ENCODE measurements at regions not wholly inside any gene's neighbourhood (a gene's known extent, or its start where the extent isn't known, plus 50 kb on each side); places are given as distances from the start of the nearest gene placed in this dataset.

GRCh38 chr7:106793015-106793975 lies 71.8 kb upstream of the PIK3CG start:
- peaks cover 3% of the 10 kb centered on the region; the same call in 1 of the 2 replicates for H3K4me1 ChIP-seq (ENCODE audit: insufficient read depth, low read length)
- no peaks in the 10 kb centered on the region for H3K27me3 ChIP-seq (ENCODE audit: low read length)
- no peaks in the 10 kb centered on the region for H3K9me2 ChIP-seq (replicated peaks; ENCODE audit: low read length)
- H4K20me1 ChIP-seq (ENCODE audit: low read length): no peaks in the 10 kb centered on the region
- peak; percentile 55 for DNase-seq
- no peak overlapping the region for H3K4me2 ChIP-seq (ENCODE audit: low read length)
- no peaks in the 10 kb centered on the region for H3K79me2 ChIP-seq (ENCODE audit: low read length)
- ChIA-PET CTCF (no interaction called here), POLR2A (ENCODE audit: unreplicated experiment) (no interaction called here)
- no peak overlapping the region for H3K27ac ChIP-seq (ENCODE audit: low read length)
- no TSS peak for BruUV-seq (replicated peaks)
- H3F3A ChIP-seq (ENCODE audit: low read length, unreplicated experiment): no peaks in the 10 kb centered on the region
- intact Hi-C loops (cut with micrococcal nuclease): loop anchor here (1.0 to 10.0 kb wide), 3 partner anchors 154 to 357 kb away; partner anchors contain the start of gene PRKAR2B
- TF ChIP-seq CTCF (conservative IDR thresholded peaks at IDR 0.05; ENCODE audit: low read depth, low read length): peak; percentile 79
- no peak for TF ChIP-seq EZH2 (IDR thresholded peaks at IDR 0.05; ENCODE audit: low read length, unreplicated experiment)
- TF ChIP-seq EZH2phosphoT487 (IDR thresholded peaks at IDR 0.05; ENCODE audit: borderline replicate concordance, low read length): no peak
- no peaks in the 10 kb centered on the region for H3K36me3 ChIP-seq (ENCODE audit: low read depth, low read length)
- H3K9ac ChIP-seq (ENCODE audit: low read length): no peak overlapping the region
- H3K9me3 ChIP-seq (ENCODE audit: low read length): no peaks in the 10 kb centered on the region
- no peak overlapping the region for H2AFZ ChIP-seq (ENCODE audit: low read length)
- H3K4me3 ChIP-seq (ENCODE audit: low read length): no peak overlapping the region
- ATAC-seq: peak; percentile 42; the same call in 1 of the 2 replicates

- BruUV-seq (replicated peaks): no TSS peak
- H3K4me1 ChIP-seq (ENCODE audit: insufficient read depth, low read length): peaks cover 3% of the 10 kb centered on the region; the same call in 1 of the 2 replicates
- ChIA-PET CTCF (no interaction called here), POLR2A (ENCODE audit: unreplicated experiment) (no interaction called here)
- H3K27ac ChIP-seq (ENCODE audit: low read length): no peak overlapping the region
- DNase-seq (no peak), ATAC-seq (no peak)
- TF ChIP-seq EZH2phosphoT487 (IDR thresholded peaks at IDR 0.05; ENCODE audit: borderline replicate concordance, low read length) (no peak), CTCF (conservative IDR thresholded peaks at IDR 0.05; ENCODE audit: low read depth, low read length) (no peak), EZH2 (IDR thresholded peaks at IDR 0.05; ENCODE audit: low read length, unreplicated experiment) (no peak)
- H4K20me1 ChIP-seq (ENCODE audit: low read length): no peaks in the 10 kb centered on the region
- no peaks in the 10 kb centered on the region for H3F3A ChIP-seq (ENCODE audit: low read length, unreplicated experiment)
- H3K9me3 ChIP-seq (ENCODE audit: low read length): no peaks in the 10 kb centered on the region
- H3K4me3 ChIP-seq (ENCODE audit: low read length): no peak overlapping the region
- H3K9ac ChIP-seq (ENCODE audit: low read length): no peak overlapping the region
- no peaks in the 10 kb centered on the region for H3K79me2 ChIP-seq (ENCODE audit: low read length)
- H3K9me2 ChIP-seq (replicated peaks; ENCODE audit: low read length): no peaks in the 10 kb centered on the region
- H3K4me2 ChIP-seq (ENCODE audit: low read length): no peak overlapping the region
- intact Hi-C loops (cut with micrococcal nuclease): loop anchor here (10.0 kb wide), 1 partner anchor 250 kb away; the partner anchor contains the start of gene PRKAR2B
- no peaks in the 10 kb centered on the region for H3K36me3 ChIP-seq (ENCODE audit: low read depth, low read length)
- no peak overlapping the region for H2AFZ ChIP-seq (ENCODE audit: low read length)
- H3K27me3 ChIP-seq (ENCODE audit: low read length): no peaks in the 10 kb centered on the region
These were observed 70.6 kb upstream of the PIK3CG start for GRCh38 chr7:106794276-106795083.
